NCI-H1417 (cell line): ENCODE measurements at regions not wholly inside any gene's neighbourhood (a gene's known extent, or its start where the extent isn't known, plus 50 kb on each side); places are given as distances from the start of the nearest gene placed in this dataset.

Experiments
- DNase-seq, 3 experiments: peaks; one replicate each; lab custom pipeline; 2025; lab: John Stamatoyannopoulos, UW

GRCh38 chr1:53378061-53378460, 50.2 kb upstream of the LRP8 start:
- no peak for DNase-seq

- DNase-seq, result peak in 1 of 3 experiments; percentile 30
Observed at GRCh38 chr1:53378932-53379661, 51.2 kb upstream of the LRP8 start.

- no peak for DNase-seq
Observed at GRCh38 chr1:53379662-53380002, 51.8 kb upstream of the LRP8 start.

- DNase-seq, result no peak
Observed at GRCh38 chr1:53380296-53380695, 52.4 kb upstream of the LRP8 start.

GRCh38 chr1:53381790-53382401, 54.0 kb upstream of the LRP8 start:
- DNase-seq, result no peak

- no peak for DNase-seq
Observed at GRCh38 chr1:53383136-53383870, 55.4 kb upstream of the LRP8 start.

- DNase-seq, result no peak
Observed at GRCh38 chr1:53384796-53385195, 56.9 kb upstream of the LRP8 start.

- no peak for DNase-seq
Observed at GRCh38 chr1:53385276-53386225, 57.7 kb upstream of the LRP8 start.

- no peak for DNase-seq
Observed at GRCh38 chr1:53388963-53389362, 61.1 kb upstream of the LRP8 start.

GRCh38 chr1:53390261-53390660, 62.4 kb upstream of the LRP8 start:
- DNase-seq, result no peak

GRCh38 chr1:53390736-53391135, 62.9 kb upstream of the LRP8 start:
- no peak for DNase-seq

GRCh38 chr1:53391296-53391695, 63.4 kb upstream of the LRP8 start:
- DNase-seq, result no peak

GRCh38 chr1:53391982-53392381, 64.1 kb upstream of the LRP8 start:
- no peak for DNase-seq

GRCh38 chr1:53392460-53392859, 64.6 kb upstream of the LRP8 start:
- DNase-seq, result no peak

GRCh38 chr1:53393325-53393792, 65.5 kb upstream of the LRP8 start:
- DNase-seq, result peak; percentile 59 to 83 (median 71)

GRCh38 chr1:53394306-53394705, 64.9 kb upstream of the DMRTB1 start:
- DNase-seq, result no peak

- peak in 2 of 3 experiments; percentile 54 to 80 for DNase-seq
Observed at GRCh38 chr1:53395671-53396215, 63.5 kb upstream of the DMRTB1 start.

GRCh38 chr1:53396573-53397268, 62.5 kb upstream of the DMRTB1 start:
- DNase-seq, result no peak

GRCh38 chr1:53398091-53398490, 61.1 kb upstream of the DMRTB1 start:
- no peak for DNase-seq

GRCh38 chr1:53398576-53399365, 60.4 kb upstream of the DMRTB1 start:
- DNase-seq, result peak in 1 of 3 experiments; percentile 79
